GM12878 (cell line): ENCODE measurements at regions not wholly inside any gene's neighbourhood (a gene's known extent, or its start where the extent isn't known, plus 50 kb on each side); places are given as distances from the start of the nearest gene placed in this dataset.

Source experiments
- BACH1 ChIP-seq: fragments of 450-650 bp; IDR thresholded peaks from 2 replicates; pipeline ENCODE4 v1.6.1; 2017; ENCODE audit warnings: mild to moderate bottlenecking, borderline replicate concordance
- CUX1 ChIP-seq: IDR thresholded peaks from 2 replicates; pipeline ENCODE4 v1.6.1; 2012; ENCODE audit warnings: improper control_type of control experiment, low read depth, low read length; ENCODE audit not compliant: insufficient replicate concordance
- ETV6 ChIP-seq, 2 experiments: fragments of 450-650 bp in 1 of 2; IDR thresholded peaks in 1 of 2; conservative IDR thresholded peaks in 1 of 2; 2 replicates each; pipeline ENCODE4 v1.6.1; 2014; ENCODE audit warnings: antibody characterized with exemption in 1 of 2, borderline replicate concordance in 1 of 2, low read depth in 1 of 2, mild to moderate bottlenecking in 1 of 2, moderate library complexity in 1 of 2
- HSF1 ChIP-seq: fragments of 150-350 bp; IDR thresholded peaks from 2 replicates; pipeline ENCODE4 v1.6.1; 2014; ENCODE audit warnings: mild to moderate bottlenecking, low read depth, low read length
- SMC3 ChIP-seq: IDR thresholded peaks from 2 replicates; pipeline ENCODE4 v1.6.1; 2011; ENCODE audit warnings: low read length, improper control_type of control experiment, borderline replicate concordance

GRCh38 chr11:70504246-70505020, 106.1 kb downstream of the CTTN start (continued):
- TF ChIP-seq HSF1 (no peak), ETV6 (conservative IDR thresholded peaks at IDR 0.05 in 1 of 2, IDR thresholded peaks at IDR 0.05 in 1 of 2; ENCODE audit: borderline replicate concordance in 1 of 2, low read depth in 1 of 2) (no peak), CUX1 (no peak), BACH1 (no peak), SMC3 (no peak)
